Uterus (tissue), 3 donors: ENCODE measurements at regions not wholly inside any gene's neighbourhood (a gene's known extent, or its start where the extent isn't known, plus 50 kb on each side); places are given as distances from the start of the nearest gene placed in this dataset.

Source experiments
- DNase-seq, 2 donors: peaks; one replicate each; pipeline ENCODE4 v3.0.0-alpha.2; 2019 to 2020
- H3K27ac ChIP-seq, 2 donors: fragments of 200-600 bp; sonication (generic); 1 replicate in 1 of 2; 2 replicates in 1 of 2; pipeline ENCODE4 v1.5.1; 2016 to 2018
- H3K27me3 ChIP-seq, 2 donors: fragments of 200-600 bp; sonication (generic); one replicate each; pipeline ENCODE4 v1.5.1; 2018 to 2019; ENCODE audit warnings: control low read depth in 1 of 2
- H3K36me3 ChIP-seq, 2 donors: fragments of 200-600 bp; sonication (generic); one replicate each; pipeline ENCODE4 v1.5.1; 2019; ENCODE audit warnings: control low read depth in 1 of 2
- H3K4me1 ChIP-seq, 2 donors: fragments of 200-600 bp; sonication (generic); one replicate each; pipeline ENCODE4 v1.5.1; 2018 to 2019; ENCODE audit warnings: control low read depth in 1 of 2
- H3K4me3 ChIP-seq, 2 donors: fragments of 200-600 bp; sonication (generic); 1 replicate in 1 of 2; 2 replicates in 1 of 2; pipeline ENCODE4 v1.5.1; 2018 to 2019; ENCODE audit warnings: mild to moderate bottlenecking in 1 of 2
- H3K9me3 ChIP-seq, 2 donors: fragments of 200-600 bp; sonication (generic); one replicate each; pipeline ENCODE4 v1.5.1; 2019; ENCODE audit warnings: control low read depth in 1 of 2
- CTCF ChIP-seq, 4 experiments: fragments of 200-600 bp in 2 of 4; fragments of 450-650 bp in 2 of 4; sonication (generic) in 2 of 4; IDR thresholded peaks; one replicate each; pipeline ENCODE4 v1.5.1; 2016 to 2019; ENCODE audit warnings: antibody characterized with exemption in 4 of 4, mild to moderate bottlenecking in 2 of 4, moderate library complexity in 1 of 4
- POLR2A ChIP-seq, 2 donors: fragments of 450-650 bp; IDR thresholded peaks; one replicate each; pipeline ENCODE4 v1.6.1; 2016; ENCODE audit warnings: antibody characterized with exemption in 2 of 2, mild to moderate bottlenecking in 1 of 2, moderate library complexity in 1 of 2
- intact Hi-C: fragments of 100-400 bp; cut with DNase I; formaldehyde crosslinking; loops from one replicate; pipeline ENCODE4 v1.15.1; 2023; ENCODE audit warnings: low total_unique reads
- donor health status: DM: yes; HTN: yes; CAD: no.

- DNase-seq: no peak
- intact Hi-C loops: no loop called here
- no peaks in the 10 kb centered on the region for H3K4me1 ChIP-seq
These were observed 91.9 kb upstream of the PRR5 start for GRCh38 chr22:44610071-44610470.

GRCh38 chr22:44609400-44609988, 92.5 kb upstream of the PRR5 start:
- Histone ChIP-seq H3K4me3 (no peak overlapping the region), H3K36me3 (no peaks in the 10 kb centered on the region), H3K9me3 (peaks cover 0 to 13% of the 10 kb centered on the region in 2 donors), H3K27ac (no peak overlapping the region), H3K4me1 (no peaks in the 10 kb centered on the region), H3K27me3 (no peaks in the 10 kb centered on the region)
- TF ChIP-seq CTCF (IDR thresholded peaks at IDR 0.05): no peak
- no peak for TF ChIP-seq POLR2A (IDR thresholded peaks at IDR 0.05)
- no peak for DNase-seq
- intact Hi-C loops: no loop called here

More at GRCh38 chr22:44610071-44610470, 91.9 kb upstream of the PRR5 start:
- TF ChIP-seq CTCF (IDR thresholded peaks at IDR 0.05): no peak
- TF ChIP-seq POLR2A (IDR thresholded peaks at IDR 0.05): no peak
- Histone ChIP-seq H3K9me3 (peaks cover 0 to 13% of the 10 kb centered on the region in 2 donors), H3K27ac (no peak overlapping the region), H3K27me3 (no peaks in the 10 kb centered on the region), H3K4me3 (no peak overlapping the region), H3K36me3 (no peaks in the 10 kb centered on the region)

- Histone ChIP-seq H3K4me1 (no peaks in the 10 kb centered on the region), H3K4me3 (no peak overlapping the region)
These were observed 93.2 kb upstream of the PRR5 start for GRCh38 chr22:44608597-44609399.

GRCh38 chr22:44606126-44606525, 95.9 kb upstream of the PRR5 start:
- no peak for DNase-seq
- H3K27ac ChIP-seq: no peak overlapping the region
- H3K36me3 ChIP-seq: no peaks in the 10 kb centered on the region
- no peak overlapping the region for H3K4me3 ChIP-seq
- H3K27me3 ChIP-seq: no peaks in the 10 kb centered on the region
- intact Hi-C loops: no loop called here
- TF ChIP-seq POLR2A (IDR thresholded peaks at IDR 0.05) (no peak), CTCF (IDR thresholded peaks at IDR 0.05) (no peak)
- peaks cover 0 to under 1% of the 10 kb centered on the region in 2 donors for H3K9me3 ChIP-seq
- no peaks in the 10 kb centered on the region for H3K4me1 ChIP-seq

More at GRCh38 chr22:44608597-44609399, 93.2 kb upstream of the PRR5 start:
- Histone ChIP-seq H3K36me3 (no peaks in the 10 kb centered on the region), H3K27me3 (no peaks in the 10 kb centered on the region), H3K9me3 (peaks cover 0 to 13% of the 10 kb centered on the region in 2 donors), H3K27ac (no peak overlapping the region)
- DNase-seq: no peak
- intact Hi-C loops: no loop called here
- TF ChIP-seq CTCF (IDR thresholded peaks at IDR 0.05): no peak
- no peak for TF ChIP-seq POLR2A (IDR thresholded peaks at IDR 0.05)

- no peak overlapping the region for H3K4me3 ChIP-seq
- DNase-seq: no peak
- H3K4me1 ChIP-seq: no peaks in the 10 kb centered on the region
- TF ChIP-seq CTCF (IDR thresholded peaks at IDR 0.05) (no peak), POLR2A (IDR thresholded peaks at IDR 0.05) (no peak)
- H3K27me3 ChIP-seq: no peaks in the 10 kb centered on the region
- no peaks in the 10 kb centered on the region for H3K36me3 ChIP-seq
- no peak overlapping the region for H3K27ac ChIP-seq
- H3K9me3 ChIP-seq: no peaks in the 10 kb centered on the region
- intact Hi-C loops: no loop called here
These were observed 96.5 kb upstream of the PRR5 start for GRCh38 chr22:44605486-44605885.
